Upper lobe of left lung (tissue), 6 donors: ENCODE measurements at regions not wholly inside any gene's neighbourhood (a gene's known extent, or its start where the extent isn't known, plus 50 kb on each side); places are given as distances from the start of the nearest gene placed in this dataset.
A peak's percentile ranks its signal among the peaks of the same experiment; 100 is the strongest.
"Not testable (repeated sequence)": the region's sequence is repeated elsewhere in the genome, so short reads cannot be mapped to it uniquely, and the experiment has no call there.

Source experiments
- ATAC-seq, 2 donors: fragments of 200-7000 bp; cut with Tn5 transposase; one replicate each; pipeline ENCODE4 v1.9.1; 2022; ENCODE audit warnings: mild to moderate bottlenecking in 2 of 2, moderate library complexity in 2 of 2; ENCODE audit not compliant: low FRiP score in 2 of 2
- DNase-seq, 2 donors: peaks; one replicate each; pipeline ENCODE4 v3.0.0-alpha.2; 2019 to 2020
- H3K27ac ChIP-seq, 4 donors: fragments of 200-600 bp; sonication (generic); one replicate each; pipeline ENCODE4 v1.5.1; 2016 to 2019
- H3K27me3 ChIP-seq, 4 donors: fragments of 200-600 bp; sonication (generic); one replicate each; pipeline ENCODE4 v1.5.1; 2017 to 2019
- H3K36me3 ChIP-seq, 4 donors: fragments of 200-600 bp; sonication (generic); one replicate each; pipeline ENCODE4 v1.5.1; 2016 to 2019
- H3K4me1 ChIP-seq, 4 donors: fragments of 200-600 bp; sonication (generic); one replicate each; pipeline ENCODE4 v1.5.1; 2018 to 2019
- H3K4me3 ChIP-seq, 4 donors: fragments of 200-600 bp; sonication (generic); one replicate each; pipeline ENCODE4 v1.5.1; 2017 to 2019; ENCODE audit warnings: mild to moderate bottlenecking in 2 of 4, moderate library complexity in 1 of 4
- H3K9me3 ChIP-seq, 4 donors: fragments of 200-600 bp; sonication (generic); one replicate each; pipeline ENCODE4 v1.5.1; 2018 to 2019
- EP300 ChIP-seq, 4 donors: sonication (generic); formaldehyde crosslinking; IDR thresholded peaks; one replicate each; pipeline ENCODE4 v1.5.1; 2017; ENCODE audit warnings: antibody characterized with exemption in 4 of 4, control low read depth in 2 of 4
- POLR2A ChIP-seq, 4 donors: fragments of 450-650 bp; IDR thresholded peaks; one replicate each; pipeline ENCODE4 v1.5.1; 2016 to 2017; ENCODE audit warnings: antibody characterized with exemption in 4 of 4, mild to moderate bottlenecking in 2 of 4
- POLR2AphosphoS5 ChIP-seq, 2 donors: sonication (generic); formaldehyde crosslinking; IDR thresholded peaks; one replicate each; pipeline ENCODE4 v1.5.1; 2017; ENCODE audit warnings: antibody characterized with exemption in 2 of 2
- WGBS, 2 donors: methylation state at CpG; one replicate each; pipeline ENCODE4 v1.1.5; 2017 to 2018; 5-methylcytosine and 5-hydroxymethylcytosine counted together
- TF ChIP-seq, protein P1 (sequence below), 6 experiments: fragments of 450-650 bp in 4 of 6; fragments of 200-600 bp in 2 of 6; sonication (generic) in 2 of 6; IDR thresholded peaks; one replicate each; pipeline ENCODE4 v1.5.1; 2016 to 2019; ENCODE audit warnings: antibody characterized with exemption in 6 of 6
- donor health status: DM: no; HTN: no; CAD: no; lungs with moderate emphysema.
- donor health status: DM: no; HTN: yes; CAD: no; lungs with severe emphysema.

DNA sequence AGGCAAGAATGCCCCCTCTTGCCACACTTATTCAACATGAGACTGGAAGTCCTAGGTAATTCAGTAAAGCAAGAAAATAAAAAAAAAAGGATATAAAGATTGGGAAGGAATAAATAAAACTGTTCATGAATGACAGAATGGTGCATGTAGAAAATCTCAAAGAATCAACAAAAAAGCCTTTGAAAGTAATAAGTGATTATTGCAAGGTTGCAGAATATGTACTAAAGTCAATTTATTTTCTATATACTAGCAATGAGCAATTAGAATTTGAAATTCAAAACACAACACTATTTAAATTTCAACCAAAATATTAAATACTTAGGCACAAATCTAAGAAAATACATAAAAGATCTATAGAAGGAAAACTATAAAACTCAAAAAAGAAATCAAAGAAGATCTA is 58.6 kb downstream of the MAGEA10 start:
- DNase-seq (no peak), ATAC-seq (no peak)
- Histone ChIP-seq H3K4me1 (no peaks in the 10 kb centered on the region), H3K27ac (no peak overlapping the region), H3K4me3 (no peak overlapping the region), H3K27me3 (no peaks in the 10 kb centered on the region), H3K9me3 (no peaks in the 10 kb centered on the region), H3K36me3 (no peaks in the 10 kb centered on the region)
- no peak for TF ChIP-seq POLR2A (IDR thresholded peaks at IDR 0.05)

GRCh38 chrX:152074163-152074562 is 64.2 kb downstream of the MAGEA10 start:
- H3K4me3 ChIP-seq = no peak overlapping the region
- no peak overlapping the region for H3K27ac ChIP-seq
- DNase-seq (no peak), ATAC-seq (no peak)
- no peaks in the 10 kb centered on the region for H3K9me3 ChIP-seq
- no peaks in the 10 kb centered on the region for H3K4me1 ChIP-seq
- 62 to 80% methylated on average over 1 of the region's 1 CpG for WGBS, 2 donors
- H3K27me3 ChIP-seq = no peaks in the 10 kb centered on the region
- no peaks in the 10 kb centered on the region for H3K36me3 ChIP-seq
- TF ChIP-seq POLR2AphosphoS5 (IDR thresholded peaks at IDR 0.05) = no peak
- TF ChIP-seq EP300 (IDR thresholded peaks at IDR 0.05) = no peak
- TF ChIP-seq POLR2A (IDR thresholded peaks at IDR 0.05) = no peak

- no peaks in the 10 kb centered on the region for H3K9me3 ChIP-seq
- ATAC-seq = peak in 1 of 2 donors; percentile 62
- no peaks in the 10 kb centered on the region for H3K4me1 ChIP-seq
- no peaks in the 10 kb centered on the region for H3K36me3 ChIP-seq
- 50 to 66% methylated on average over 2 to 4 of the region's 4 CpGs for WGBS, 2 donors
- H3K27me3 ChIP-seq = no peaks in the 10 kb centered on the region
- no peak for DNase-seq
- no peak overlapping the region for H3K4me3 ChIP-seq
- H3K27ac ChIP-seq = no peak overlapping the region
- TF ChIP-seq, protein P1, sequence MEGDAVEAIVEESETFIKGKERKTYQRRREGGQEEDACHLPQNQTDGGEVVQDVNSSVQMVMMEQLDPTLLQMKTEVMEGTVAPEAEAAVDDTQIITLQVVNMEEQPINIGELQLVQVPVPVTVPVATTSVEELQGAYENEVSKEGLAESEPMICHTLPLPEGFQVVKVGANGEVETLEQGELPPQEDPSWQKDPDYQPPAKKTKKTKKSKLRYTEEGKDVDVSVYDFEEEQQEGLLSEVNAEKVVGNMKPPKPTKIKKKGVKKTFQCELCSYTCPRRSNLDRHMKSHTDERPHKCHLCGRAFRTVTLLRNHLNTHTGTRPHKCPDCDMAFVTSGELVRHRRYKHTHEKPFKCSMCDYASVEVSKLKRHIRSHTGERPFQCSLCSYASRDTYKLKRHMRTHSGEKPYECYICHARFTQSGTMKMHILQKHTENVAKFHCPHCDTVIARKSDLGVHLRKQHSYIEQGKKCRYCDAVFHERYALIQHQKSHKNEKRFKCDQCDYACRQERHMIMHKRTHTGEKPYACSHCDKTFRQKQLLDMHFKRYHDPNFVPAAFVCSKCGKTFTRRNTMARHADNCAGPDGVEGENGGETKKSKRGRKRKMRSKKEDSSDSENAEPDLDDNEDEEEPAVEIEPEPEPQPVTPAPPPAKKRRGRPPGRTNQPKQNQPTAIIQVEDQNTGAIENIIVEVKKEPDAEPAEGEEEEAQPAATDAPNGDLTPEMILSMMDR (IDR thresholded peaks at IDR 0.05) = no peak
- TF ChIP-seq POLR2A (IDR thresholded peaks at IDR 0.05) = no peak
Measured at GRCh38 chrX:152072236-152072635, 66.1 kb downstream of the MAGEA10 start.

GRCh38 chrX:152070144-152070543 is 68.2 kb downstream of the MAGEA10 start:
- ATAC-seq = no peak
- no peaks in the 10 kb centered on the region for H3K9me3 ChIP-seq
- no peaks in the 10 kb centered on the region for H3K27me3 ChIP-seq
- 59 to 85% methylated on average over 2 of the region's 2 CpGs for WGBS, 2 donors
- no peaks in the 10 kb centered on the region for H3K36me3 ChIP-seq
- TF ChIP-seq POLR2AphosphoS5 (IDR thresholded peaks at IDR 0.05) (no peak), POLR2A (IDR thresholded peaks at IDR 0.05) (no peak), EP300 (IDR thresholded peaks at IDR 0.05) (no peak)
- TF ChIP-seq, protein P1 (IDR thresholded peaks at IDR 0.05) = no peak
- H3K4me3 ChIP-seq = no peak overlapping the region
- H3K4me1 ChIP-seq = no peaks in the 10 kb centered on the region
- no peak overlapping the region for H3K27ac ChIP-seq
- DNase-seq = no peak

- Histone ChIP-seq H3K4me3 (no peak overlapping the region), H3K36me3 (no peaks in the 10 kb centered on the region), H3K27ac (no peak overlapping the region), H3K4me1 (no peaks in the 10 kb centered on the region), H3K27me3 (no peaks in the 10 kb centered on the region), H3K9me3 (no peaks in the 10 kb centered on the region)
- ATAC-seq (no peak), DNase-seq (no peak)
- TF ChIP-seq POLR2AphosphoS5 (IDR thresholded peaks at IDR 0.05) (no peak), POLR2A (IDR thresholded peaks at IDR 0.05) (no peak), EP300 (IDR thresholded peaks at IDR 0.05) (no peak)
- TF ChIP-seq, protein P1 (IDR thresholded peaks at IDR 0.05) = no peak
Measured at GRCh38 chrX:152061557-152061956, 76.8 kb downstream of the MAGEA10 start.

- no peak for TF ChIP-seq POLR2A (IDR thresholded peaks at IDR 0.05)
- TF ChIP-seq, protein P1 (IDR thresholded peaks at IDR 0.05) = no peak
- no peak for TF ChIP-seq POLR2AphosphoS5 (IDR thresholded peaks at IDR 0.05)
- TF ChIP-seq EP300 (IDR thresholded peaks at IDR 0.05) = no peak
- Histone ChIP-seq H3K36me3 (no peaks in the 10 kb centered on the region), H3K27me3 (no peaks in the 10 kb centered on the region), H3K4me1 (no peaks in the 10 kb centered on the region), H3K4me3 (no peak overlapping the region), H3K27ac (no peak overlapping the region), H3K9me3 (no peaks in the 10 kb centered on the region)
- ATAC-seq (no peak), DNase-seq (no peak)
- 76 to 88% methylated on average over 8 of the region's 8 CpGs for WGBS, 2 donors
Measured at GRCh38 chrX:152061083-152061482, 77.3 kb downstream of the MAGEA10 start.

- H3K9me3 ChIP-seq, H3K4me1 ChIP-seq, H3K27me3 ChIP-seq, H3K36me3 ChIP-seq, H3K4me3 ChIP-seq, ATAC-seq, H3K27ac ChIP-seq, DNase-seq: not testable (repeated sequence)
- WGBS, 2 donors = 55 to 61% methylated on average over 1 of the region's 1 CpG
Measured at GRCh38 chrX:152050623-152051022, 76.1 kb upstream of the GABRE start.
